A673 (cell line): ENCODE measurements at regions not wholly inside any gene's neighbourhood (a gene's known extent, or its start where the extent isn't known, plus 50 kb on each side); places are given as distances from the start of the nearest gene placed in this dataset.

Experiments used
- EZH2 ChIP-seq: fragments of 200-600 bp; sonication (generic); IDR thresholded peaks from 2 replicates; pipeline ENCODE4 v1.6.1; 2017; ENCODE audit warnings: borderline replicate concordance, low read depth, mild to moderate bottlenecking, mixed read lengths, antibody characterized with exemption, low read length; ENCODE audit not compliant: poor library complexity, severe bottlenecking
- TF ChIP-seq, protein P1 (sequence below): fragments of 300-800, 200-600 bp; sonication (generic); conservative IDR thresholded peaks from 2 replicates; pipeline ENCODE4 v1.5.1; 2017; ENCODE audit warnings: low read depth, mild to moderate bottlenecking, antibody characterized with exemption, low read length, moderate library complexity, mixed read lengths

DNA sequence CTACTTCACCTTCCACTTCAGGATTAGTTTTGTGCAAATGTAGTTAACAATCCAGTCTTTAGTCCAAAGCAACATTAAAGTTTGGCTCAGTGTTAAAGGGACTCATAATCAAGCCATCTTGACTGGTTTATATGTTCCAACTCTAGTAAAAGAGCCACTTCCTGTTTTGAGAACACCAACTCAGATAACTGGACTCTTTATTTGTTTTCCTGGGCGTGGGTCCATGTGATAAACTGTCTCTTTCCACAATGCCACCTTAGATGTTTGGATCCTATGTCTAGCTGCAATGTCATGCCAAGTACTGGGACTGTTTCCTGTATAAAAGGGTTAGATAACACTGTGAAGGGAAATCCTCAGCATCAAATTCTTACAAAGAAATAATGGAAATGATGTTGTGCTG lies 545.0 kb downstream of the PYDC2 start:
- no peak for TF ChIP-seq EZH2
- TF ChIP-seq, protein P1, sequence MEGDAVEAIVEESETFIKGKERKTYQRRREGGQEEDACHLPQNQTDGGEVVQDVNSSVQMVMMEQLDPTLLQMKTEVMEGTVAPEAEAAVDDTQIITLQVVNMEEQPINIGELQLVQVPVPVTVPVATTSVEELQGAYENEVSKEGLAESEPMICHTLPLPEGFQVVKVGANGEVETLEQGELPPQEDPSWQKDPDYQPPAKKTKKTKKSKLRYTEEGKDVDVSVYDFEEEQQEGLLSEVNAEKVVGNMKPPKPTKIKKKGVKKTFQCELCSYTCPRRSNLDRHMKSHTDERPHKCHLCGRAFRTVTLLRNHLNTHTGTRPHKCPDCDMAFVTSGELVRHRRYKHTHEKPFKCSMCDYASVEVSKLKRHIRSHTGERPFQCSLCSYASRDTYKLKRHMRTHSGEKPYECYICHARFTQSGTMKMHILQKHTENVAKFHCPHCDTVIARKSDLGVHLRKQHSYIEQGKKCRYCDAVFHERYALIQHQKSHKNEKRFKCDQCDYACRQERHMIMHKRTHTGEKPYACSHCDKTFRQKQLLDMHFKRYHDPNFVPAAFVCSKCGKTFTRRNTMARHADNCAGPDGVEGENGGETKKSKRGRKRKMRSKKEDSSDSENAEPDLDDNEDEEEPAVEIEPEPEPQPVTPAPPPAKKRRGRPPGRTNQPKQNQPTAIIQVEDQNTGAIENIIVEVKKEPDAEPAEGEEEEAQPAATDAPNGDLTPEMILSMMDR = no peak
